ENCODE measurements at regions not wholly inside any gene's neighbourhood (a gene's known extent, or its start where the extent isn't known, plus 50 kb on each side); places are given as distances from the start of the nearest gene placed in this dataset.

GRCh38 chr1:195012995-195013394 lies 1595.2 kb downstream of the KCNT2 start:
- DNase-seq = no peak

GRCh38 chr1:195005338-195005737 lies 1602.9 kb downstream of the KCNT2 start:
- no peak for DNase-seq

- DNase-seq = no peak
These were observed 1617.8 kb downstream of the KCNT2 start for GRCh38 chr1:194990483-194990882.

- peak; percentile 73 for DNase-seq
These were observed 1632.3 kb downstream of the KCNT2 start for GRCh38 chr1:194975913-194976312.

GRCh38 chr1:194968916-194969315 lies 1639.3 kb downstream of the KCNT2 start:
- no peak for DNase-seq

GRCh38 chr1:194959795-194960194 lies 1648.4 kb downstream of the KCNT2 start:
- no peak for DNase-seq

- no peak for DNase-seq
These were observed 1656.1 kb downstream of the KCNT2 start for GRCh38 chr1:194952171-194952570.

GRCh38 chr1:194950584-194950983 lies 1657.7 kb downstream of the KCNT2 start:
- no peak for DNase-seq

- DNase-seq = no peak
These were observed 1667.8 kb downstream of the KCNT2 start for GRCh38 chr1:194940336-194941030.

- DNase-seq = no peak
These were observed 1672.4 kb downstream of the KCNT2 start for GRCh38 chr1:194935864-194936263.

- DNase-seq = no peak
These were observed 1677.1 kb downstream of the KCNT2 start for GRCh38 chr1:194931166-194931565.

GRCh38 chr1:194930132-194930531 lies 1678.1 kb downstream of the KCNT2 start:
- no peak for DNase-seq

- DNase-seq = peak; percentile 41
These were observed 1678.9 kb downstream of the KCNT2 start for GRCh38 chr1:194929357-194929756.

- no peak for DNase-seq
These were observed 1689.1 kb downstream of the KCNT2 start for GRCh38 chr1:194919146-194919545.

GRCh38 chr1:194917769-194918168 lies 1690.5 kb downstream of the KCNT2 start:
- DNase-seq = no peak

- DNase-seq = peak; percentile 31
These were observed 1699.6 kb downstream of the KCNT2 start for GRCh38 chr1:194908643-194909042.

- DNase-seq = no peak
These were observed 1704.7 kb downstream of the KCNT2 start for GRCh38 chr1:194903524-194903923.

- no peak for DNase-seq
These were observed 1702.9 kb upstream of the B3GALT2 start for GRCh38 chr1:194889310-194889709.

GRCh38 chr1:194870860-194871259 lies 1684.4 kb upstream of the B3GALT2 start:
- no peak for DNase-seq

GRCh38 chr1:194866153-194866552 lies 1679.7 kb upstream of the B3GALT2 start:
- no peak for DNase-seq

GRCh38 chr1:194865383-194865782 lies 1679.0 kb upstream of the B3GALT2 start:
- DNase-seq = no peak

- DNase-seq = no peak
These were observed 1675.7 kb upstream of the B3GALT2 start for GRCh38 chr1:194862129-194862528.

GRCh38 chr1:194860248-194861201 lies 1674.1 kb upstream of the B3GALT2 start:
- DNase-seq = no peak

Measured in fibroblast of skin of right biceps (primary cell).